HEK293 (cell line): ENCODE measurements at regions not wholly inside any gene's neighbourhood (a gene's known extent, or its start where the extent isn't known, plus 50 kb on each side); places are given as distances from the start of the nearest gene placed in this dataset.
"Not testable (repeated sequence)": the region's sequence is repeated elsewhere in the genome, so short reads cannot be mapped to it uniquely, and the experiment has no call there.

Source experiments
- CTCF ChIA-PET: fragments of 350-600 bp; formaldehyde crosslinking; extraction: SDS; loops from one replicate; lab custom pipeline; 2021; ENCODE audit warnings: antibody characterized with exemption; lab: Yijun Ruan, JAX
- POLR2A ChIA-PET: fragments of 300-600 bp; formaldehyde crosslinking; extraction: SDS; loops from one replicate; lab custom pipeline; 2020; ENCODE audit warnings: antibody characterized with exemption, inconsistent platforms; lab: Yijun Ruan, JAX
- H3K27ac ChIP-seq: fragments of 200-500 bp; sonication (Bioruptor generic); 2 replicates; pipeline ENCODE4 v1.5.1; 2014; ENCODE audit warnings: low read depth, low read length, control low read depth, inconsistent platforms; ENCODE audit errors: extremely low read depth
- H3K36me3 ChIP-seq, 2 experiments: fragments of 200-500 bp in 1 of 2; sonication (Bioruptor generic) in 1 of 2; 1 replicate in 1 of 2; 2 replicates in 1 of 2; pipeline ENCODE4 v1.5.1; 2014 to 2017; ENCODE audit warnings: inconsistent platforms in 2 of 2, low read length in 2 of 2; ENCODE audit not compliant: control insufficient read depth in 2 of 2, insufficient read depth in 1 of 2
- H3K4me1 ChIP-seq: fragments of 200-500 bp; sonication (Bioruptor generic); 2 replicates; pipeline ENCODE4 v1.5.1; 2014; ENCODE audit warnings: mild to moderate bottlenecking, low read length, inconsistent platforms; ENCODE audit not compliant: control insufficient read depth, insufficient read depth
- H3K4me3 ChIP-seq: 2 replicates; pipeline ENCODE4 v1.5.1; 2011; ENCODE audit warnings: low read depth, mild to moderate bottlenecking, control low read depth, low read length, moderate library complexity
- H3K9me3 ChIP-seq: fragments of 200-500 bp; sonication (Bioruptor generic); 2 replicates; pipeline ENCODE4 v1.5.1; 2014; ENCODE audit warnings: low read depth, low read length, inconsistent platforms; ENCODE audit not compliant: control insufficient read depth, insufficient read depth
- ATF2 ChIP-seq: fragments of 450-650 bp; formaldehyde crosslinking; IDR thresholded peaks from 2 replicates; pipeline ENCODE4 v1.5.1; 2016; ENCODE audit warnings: missing biosample characterization, missing genetic modification characterization, low read depth
- BCL11A ChIP-seq: fragments of 450-650 bp; formaldehyde crosslinking; IDR thresholded peaks from 2 replicates; pipeline ENCODE4 v1.5.1; 2016; ENCODE audit warnings: low read depth, missing biosample characterization, missing genetic modification characterization
- GLIS2 ChIP-seq: fragments of 450-650 bp; formaldehyde crosslinking; IDR thresholded peaks from 2 replicates; pipeline ENCODE4 v1.5.1; 2016; ENCODE audit warnings: missing biosample characterization, missing genetic modification characterization
- HOXA7 ChIP-seq: sonication (generic); formaldehyde crosslinking; IDR thresholded peaks from 2 replicates; pipeline ENCODE4 v1.8.1; 2022; ENCODE audit warnings: missing genetic modification reagents, borderline replicate concordance
- KLF17 ChIP-seq: fragments of 450-650 bp; formaldehyde crosslinking; IDR thresholded peaks from 2 replicates; pipeline ENCODE4 v1.5.1; 2016; ENCODE audit warnings: missing biosample characterization, missing genetic modification characterization
- OVOL3 ChIP-seq: fragments of 450-650 bp; formaldehyde crosslinking; IDR thresholded peaks from 2 replicates; pipeline ENCODE4 v1.5.1; 2016; ENCODE audit warnings: missing biosample characterization, missing genetic modification characterization
- ZFP3 ChIP-seq: fragments of 450-650 bp; formaldehyde crosslinking; IDR thresholded peaks from 2 replicates; pipeline ENCODE4 v1.5.1; 2016; ENCODE audit warnings: low read depth, missing biosample characterization, missing genetic modification characterization
- ZFP41 ChIP-seq: fragments of 450-650 bp; formaldehyde crosslinking; IDR thresholded peaks from 2 replicates; pipeline ENCODE4 v1.5.1; 2016; ENCODE audit warnings: missing biosample characterization, missing genetic modification characterization, borderline replicate concordance
- ZNF169 ChIP-seq: fragments of 450-650 bp; formaldehyde crosslinking; IDR thresholded peaks from 2 replicates; pipeline ENCODE4 v1.5.1; 2016; ENCODE audit warnings: missing biosample characterization, missing genetic modification characterization
- ZNF174 ChIP-seq: fragments of 450-650 bp; formaldehyde crosslinking; IDR thresholded peaks from 2 replicates; pipeline ENCODE4 v1.5.0; 2017; ENCODE audit warnings: missing biosample characterization, mild to moderate bottlenecking, missing genetic modification characterization
- ZNF239 ChIP-seq: fragments of 450-650 bp; formaldehyde crosslinking; IDR thresholded peaks from 2 replicates; pipeline ENCODE4 v1.5.1; 2016; ENCODE audit warnings: missing biosample characterization, missing genetic modification characterization
- ZNF391 ChIP-seq: fragments of 450-650 bp; formaldehyde crosslinking; IDR thresholded peaks from 2 replicates; pipeline ENCODE4 v1.5.1; 2016; ENCODE audit warnings: low read depth, missing biosample characterization, missing genetic modification characterization, borderline replicate concordance
- ZNF423 ChIP-seq: fragments of 450-650 bp; formaldehyde crosslinking; IDR thresholded peaks from 2 replicates; pipeline ENCODE4 v1.5.1; 2016; ENCODE audit warnings: missing biosample characterization, missing genetic modification characterization
- ZNF560 ChIP-seq: fragments of 450-650 bp; formaldehyde crosslinking; IDR thresholded peaks from 2 replicates; pipeline ENCODE4 v1.5.1; 2017; ENCODE audit warnings: missing biosample characterization, missing genetic modification characterization, borderline replicate concordance
- ZNF768 ChIP-seq: fragments of 450-650 bp; formaldehyde crosslinking; IDR thresholded peaks from 2 replicates; pipeline ENCODE4 v1.5.1; 2018; ENCODE audit warnings: missing biosample characterization, mild to moderate bottlenecking, missing genetic modification characterization

GRCh38 chr1:206403612-206404307 lies 66.5 kb upstream of the IKBKE start:
- H3K9me3 ChIP-seq, CTCF ChIA-PET, POLR2A ChIA-PET, H3K27ac ChIP-seq, H3K4me1 ChIP-seq, H3K36me3 ChIP-seq, H3K4me3 ChIP-seq: not testable (repeated sequence)

GRCh38 chr1:206404309-206405027 lies 65.8 kb upstream of the IKBKE start:
- H3K36me3 ChIP-seq, POLR2A ChIA-PET, H3K4me3 ChIP-seq, H3K27ac ChIP-seq, H3K9me3 ChIP-seq, H3K4me1 ChIP-seq, CTCF ChIA-PET: not testable (repeated sequence)

GRCh38 chr1:206405282-206405681 lies 65.0 kb upstream of the IKBKE start:
- H3K27ac ChIP-seq, H3K36me3 ChIP-seq, H3K4me3 ChIP-seq, H3K9me3 ChIP-seq, H3K4me1 ChIP-seq, POLR2A ChIA-PET, CTCF ChIA-PET: not testable (repeated sequence)

- H3K27ac ChIP-seq, H3K36me3 ChIP-seq, H3K4me3 ChIP-seq, H3K9me3 ChIP-seq, H3K4me1 ChIP-seq, POLR2A ChIA-PET, CTCF ChIA-PET: not testable (repeated sequence)
Measured at GRCh38 chr1:206408371-206409288, 61.6 kb upstream of the IKBKE start.

GRCh38 chr1:206411321-206411720 lies 59.0 kb upstream of the IKBKE start:
- CTCF ChIA-PET: no interaction called here
- Histone ChIP-seq H3K4me3 (no peak overlapping the region), H3K27ac (no peak overlapping the region), H3K4me1 (peaks cover 3% of the 10 kb centered on the region), H3K36me3 (peaks cover 0 to 3% of the 10 kb centered on the region in 2 experiments; a peak in 1 of 3 replicates), H3K9me3 (no peaks in the 10 kb centered on the region)
- no peak for TF ChIP-seq GLIS2 (tag by site-specific recombination)
- no peak for TF ChIP-seq ZNF560 (tag by site-specific recombination)
- TF ChIP-seq BCL11A: no peak
- no peak for TF ChIP-seq ZNF239
- no peak for TF ChIP-seq ZNF423
- TF ChIP-seq ZNF768 (tag by site-specific recombination): no peak
- TF ChIP-seq ATF2 (tag by site-specific recombination): no peak
- no peak for TF ChIP-seq ZNF169
- no peak for TF ChIP-seq OVOL3 (tag by site-specific recombination)
- no peak for TF ChIP-seq ZFP3 (tag by site-specific recombination)
- TF ChIP-seq ZNF391 (tag by site-specific recombination): no peak
- TF ChIP-seq ZFP41 (tag by site-specific recombination): no peak
- TF ChIP-seq ZNF174 (tag by site-specific recombination): no peak
- no peak for TF ChIP-seq KLF17 (tag by site-specific recombination)
- no peak for TF ChIP-seq HOXA7 (CRISPR knock-in tag)
- POLR2A ChIA-PET: no interaction called here
